GM21825 (cell line): ENCODE measurements at regions not wholly inside any gene's neighbourhood (a gene's known extent, or its start where the extent isn't known, plus 50 kb on each side); places are given as distances from the start of the nearest gene placed in this dataset.
A peak's percentile ranks its signal among the peaks of the same experiment; 100 is the strongest.
"Not testable (repeated sequence)": the region's sequence is repeated elsewhere in the genome, so short reads cannot be mapped to it uniquely, and the experiment has no call there.

Experiments
- ATAC-seq: cut with Tn5 transposase; IDR thresholded peaks from one replicate; pipeline ENCODE4 v1.9.1; 2021; ENCODE audit warnings: mild to moderate bottlenecking, moderate library complexity; ENCODE audit not compliant: unreplicated experiment

GRCh38 chr3:25844891-25845290 lies 55.0 kb downstream of the OXSM start:
- no peak for ATAC-seq

- ATAC-seq = no peak
Observed at GRCh38 chr3:25846282-25846681, 56.4 kb downstream of the OXSM start.

- no peak for ATAC-seq
Observed at GRCh38 chr3:25849091-25849490, 59.2 kb downstream of the OXSM start.

- ATAC-seq = no peak
Observed at GRCh38 chr3:25849641-25850385, 59.9 kb downstream of the OXSM start.

GRCh38 chr3:25851693-25852259 lies 61.9 kb downstream of the OXSM start:
- not testable (repeated sequence) for ATAC-seq

- no peak for ATAC-seq
Observed at GRCh38 chr3:25854214-25854613, 64.3 kb downstream of the OXSM start.

- no peak for ATAC-seq
Observed at GRCh38 chr3:25854635-25855034, 64.7 kb downstream of the OXSM start.

GRCh38 chr3:25855266-25855784 lies 65.4 kb downstream of the OXSM start:
- ATAC-seq = no peak

- peak; percentile 91 for ATAC-seq
Observed at GRCh38 chr3:25856902-25857518, 67.1 kb downstream of the OXSM start.

- no peak for ATAC-seq
Observed at GRCh38 chr3:25861566-25861965, 71.7 kb downstream of the OXSM start.

GRCh38 chr3:25863011-25863415 lies 73.1 kb downstream of the OXSM start:
- ATAC-seq = no peak

GRCh38 chr3:25863416-25863959 lies 73.6 kb downstream of the OXSM start:
- ATAC-seq = no peak

GRCh38 chr3:25870452-25870851 lies 80.6 kb downstream of the OXSM start:
- no peak for ATAC-seq

GRCh38 chr3:25872200-25872877 lies 82.4 kb downstream of the OXSM start:
- peak; percentile 82 for ATAC-seq

- no peak for ATAC-seq
Observed at GRCh38 chr3:25883492-25883891, 93.6 kb downstream of the OXSM start.

GRCh38 chr3:25884981-25885380 lies 95.1 kb downstream of the OXSM start:
- ATAC-seq = no peak

- ATAC-seq = no peak
Observed at GRCh38 chr3:25885544-25885943, 95.7 kb downstream of the OXSM start.

- ATAC-seq = no peak
Observed at GRCh38 chr3:25887907-25888306, 98.0 kb downstream of the OXSM start.

GRCh38 chr3:25888892-25889524 lies 99.1 kb downstream of the OXSM start:
- no peak for ATAC-seq

- ATAC-seq = no peak
Observed at GRCh38 chr3:25889525-25889917, 99.6 kb downstream of the OXSM start.

- ATAC-seq = no peak
Observed at GRCh38 chr3:25894101-25894500, 104.2 kb downstream of the OXSM start.
